ENCODE measurements at regions not wholly inside any gene's neighbourhood (a gene's known extent, or its start where the extent isn't known, plus 50 kb on each side); places are given as distances from the start of the nearest gene placed in this dataset.

DNA sequence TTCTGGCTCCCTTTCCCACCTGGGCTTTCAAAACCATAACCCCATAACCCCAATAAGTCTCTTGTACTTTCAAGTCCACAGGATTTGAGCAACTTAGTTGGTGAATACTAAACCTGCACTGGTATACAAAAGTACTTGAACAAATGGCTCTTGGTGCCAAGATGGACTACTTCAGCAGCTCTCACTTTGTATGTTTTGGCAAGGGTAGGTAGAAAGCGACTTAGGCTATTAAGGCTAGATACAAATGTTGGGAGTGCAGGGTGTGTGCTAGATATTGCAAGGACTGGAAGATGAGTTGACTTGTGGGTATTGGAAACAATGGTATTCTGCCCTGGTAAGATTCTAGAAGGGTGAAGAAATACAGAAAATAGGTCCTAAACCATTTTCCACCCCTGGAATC lies 182.6 kb upstream of the MOCS1 start:
- TF ChIP-seq, protein P1, sequence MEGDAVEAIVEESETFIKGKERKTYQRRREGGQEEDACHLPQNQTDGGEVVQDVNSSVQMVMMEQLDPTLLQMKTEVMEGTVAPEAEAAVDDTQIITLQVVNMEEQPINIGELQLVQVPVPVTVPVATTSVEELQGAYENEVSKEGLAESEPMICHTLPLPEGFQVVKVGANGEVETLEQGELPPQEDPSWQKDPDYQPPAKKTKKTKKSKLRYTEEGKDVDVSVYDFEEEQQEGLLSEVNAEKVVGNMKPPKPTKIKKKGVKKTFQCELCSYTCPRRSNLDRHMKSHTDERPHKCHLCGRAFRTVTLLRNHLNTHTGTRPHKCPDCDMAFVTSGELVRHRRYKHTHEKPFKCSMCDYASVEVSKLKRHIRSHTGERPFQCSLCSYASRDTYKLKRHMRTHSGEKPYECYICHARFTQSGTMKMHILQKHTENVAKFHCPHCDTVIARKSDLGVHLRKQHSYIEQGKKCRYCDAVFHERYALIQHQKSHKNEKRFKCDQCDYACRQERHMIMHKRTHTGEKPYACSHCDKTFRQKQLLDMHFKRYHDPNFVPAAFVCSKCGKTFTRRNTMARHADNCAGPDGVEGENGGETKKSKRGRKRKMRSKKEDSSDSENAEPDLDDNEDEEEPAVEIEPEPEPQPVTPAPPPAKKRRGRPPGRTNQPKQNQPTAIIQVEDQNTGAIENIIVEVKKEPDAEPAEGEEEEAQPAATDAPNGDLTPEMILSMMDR (IDR thresholded peaks at IDR 0.05) = no peak
- no peak for TF ChIP-seq POLR2A (IDR thresholded peaks at IDR 0.05)
- no peak for TF ChIP-seq EP300 (IDR thresholded peaks at IDR 0.05)
